ENCODE measurements at regions not wholly inside any gene's neighbourhood (a gene's known extent, or its start where the extent isn't known, plus 50 kb on each side); places are given as distances from the start of the nearest gene placed in this dataset.

GRCh38 chrX:16300831-16301230 lies 133.6 kb downstream of the MAGEB17 start:
- DNase-seq (ENCODE audit: low spot score) (no peak), ATAC-seq (ENCODE audit: low FRiP score) (no peak)
- no peak for TF ChIP-seq CTCF (IDR thresholded peaks at IDR 0.05)

GRCh38 chrX:16304751-16305150 lies 137.5 kb downstream of the MAGEB17 start:
- DNase-seq (ENCODE audit: low spot score): no peak
- TF ChIP-seq CTCF (IDR thresholded peaks at IDR 0.05): no peak
- no peak for ATAC-seq (ENCODE audit: low FRiP score)

DNA sequence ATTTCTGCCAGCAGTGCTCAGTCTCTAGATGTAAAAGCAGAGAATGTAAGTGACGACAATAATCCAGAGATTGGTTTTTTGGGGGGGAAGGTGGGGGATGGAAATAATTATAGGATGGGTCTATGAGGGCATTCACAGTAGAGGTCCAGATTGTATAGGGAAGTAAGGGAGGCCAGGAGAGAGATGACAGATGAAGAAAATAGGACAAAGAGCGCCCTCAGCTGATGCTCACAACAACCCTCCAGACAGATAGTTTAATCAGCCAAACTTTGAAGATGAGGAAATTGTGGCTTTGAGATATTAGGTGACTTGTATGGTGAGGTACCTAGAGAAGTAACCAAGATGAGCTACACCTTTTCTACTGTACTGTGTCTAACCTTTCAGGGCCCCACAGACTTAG lies 137.9 kb downstream of the MAGEB17 start:
- DNase-seq (ENCODE audit: low spot score) (no peak), ATAC-seq (ENCODE audit: low FRiP score) (no peak)
- TF ChIP-seq CTCF (IDR thresholded peaks at IDR 0.05): no peak

DNA sequence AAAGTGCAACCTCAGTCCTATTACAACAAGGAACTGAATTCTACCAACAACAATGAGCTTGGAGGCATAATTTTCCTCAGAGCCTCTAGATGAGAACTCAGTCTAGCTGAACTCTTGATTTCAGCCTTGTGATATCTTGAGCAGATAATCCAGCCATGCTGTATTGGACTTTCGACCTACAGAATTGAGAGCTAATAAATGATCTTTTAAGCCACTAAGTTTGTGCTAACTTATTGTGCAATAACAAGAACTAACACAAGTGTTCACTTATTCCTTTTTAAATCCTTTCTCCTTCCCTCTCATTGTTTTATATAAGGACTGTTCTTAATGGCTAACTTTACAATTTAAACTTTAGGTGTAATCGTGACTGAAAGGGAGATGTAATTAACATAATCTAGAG lies 140.7 kb downstream of the MAGEB17 start:
- DNase-seq (ENCODE audit: low spot score): no peak
- TF ChIP-seq CTCF (IDR thresholded peaks at IDR 0.05): no peak
- no peak for ATAC-seq (ENCODE audit: low FRiP score)

- ATAC-seq (ENCODE audit: low FRiP score) (no peak), DNase-seq (ENCODE audit: low spot score) (no peak)
- TF ChIP-seq CTCF (IDR thresholded peaks at IDR 0.05): no peak
These were observed 141.5 kb downstream of the MAGEB17 start for GRCh38 chrX:16308773-16309172.

- no peak for ATAC-seq (ENCODE audit: low FRiP score)
- no peak for DNase-seq (ENCODE audit: low spot score)
- TF ChIP-seq CTCF (IDR thresholded peaks at IDR 0.05): no peak
These were observed 143.0 kb downstream of the MAGEB17 start for GRCh38 chrX:16310326-16310725.

GRCh38 chrX:16311671-16312070 lies 144.4 kb downstream of the MAGEB17 start:
- ATAC-seq (ENCODE audit: low FRiP score): no peak
- DNase-seq (ENCODE audit: low spot score): no peak
- no peak for TF ChIP-seq CTCF (IDR thresholded peaks at IDR 0.05)

All from omental fat pad (tissue), 3 donors.